Skeletal muscle cell (primary cell): ENCODE measurements at regions not wholly inside any gene's neighbourhood (a gene's known extent, or its start where the extent isn't known, plus 50 kb on each side); places are given as distances from the start of the nearest gene placed in this dataset.
"Not testable (repeated sequence)": the region's sequence is repeated elsewhere in the genome, so short reads cannot be mapped to it uniquely, and the experiment has no call there.

Experiments used
- DNase-seq: peaks from one replicate; pipeline ENCODE4 v3.0.0-alpha.2; 2010; ENCODE audit warnings: low read depth
- H3K4me3 ChIP-seq: 2 replicates; pipeline ENCODE4 v1.5.1; 2011; ENCODE audit warnings: low read depth, mild to moderate bottlenecking, control low read depth, low read length, moderate library complexity

DNA sequence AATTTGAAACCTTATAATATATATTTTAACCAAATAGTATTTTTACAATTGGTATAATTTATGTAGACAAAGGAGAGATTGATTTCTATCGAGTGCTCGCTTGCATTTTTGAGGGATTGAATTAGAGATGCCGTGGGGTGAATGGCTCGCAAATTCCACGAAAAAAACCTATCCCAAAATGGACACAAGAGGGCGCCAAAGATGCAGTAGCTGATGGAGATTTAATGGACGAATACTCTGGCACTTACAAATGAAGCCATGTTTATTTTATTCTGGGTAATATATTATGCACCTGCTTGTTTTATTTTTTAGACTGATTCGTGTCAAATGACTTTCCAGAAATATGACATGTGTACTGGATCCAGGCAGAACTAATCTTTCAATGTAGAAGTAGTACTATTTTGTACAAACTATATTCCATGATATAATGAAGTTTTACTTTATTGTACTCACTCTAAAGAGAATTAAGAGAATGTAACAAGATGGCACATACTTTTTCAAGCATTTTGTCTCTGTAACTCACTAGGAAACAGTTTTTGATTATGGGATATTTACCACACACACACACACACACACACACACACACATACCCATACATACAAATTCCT lies 505.4 kb downstream of the PLCL1 start:
- peak; percentile 4 for DNase-seq

DNA sequence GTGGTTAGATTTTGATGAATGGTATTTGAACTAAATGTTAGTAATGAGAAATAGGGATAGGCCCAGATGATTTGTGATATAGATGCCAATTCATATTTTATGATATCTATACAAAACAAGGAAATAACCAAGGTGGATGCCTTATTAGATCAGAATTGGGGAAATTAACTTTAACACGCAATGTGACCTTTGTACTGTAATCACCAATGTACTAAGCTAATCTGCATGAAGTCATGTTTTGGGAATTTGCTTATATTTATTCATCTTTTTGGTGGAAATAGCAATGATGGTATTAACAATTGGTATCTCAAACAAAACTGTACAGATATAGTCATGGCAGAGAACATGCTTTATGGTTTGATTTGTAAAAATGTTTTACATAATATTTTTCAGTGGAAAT lies 504.7 kb downstream of the PLCL1 start:
- no peak overlapping the region for H3K4me3 ChIP-seq
- DNase-seq: no peak

More for the DNA sequence above, 505.4 kb downstream of the PLCL1 start:
- no peak overlapping the region for H3K4me3 ChIP-seq

DNA sequence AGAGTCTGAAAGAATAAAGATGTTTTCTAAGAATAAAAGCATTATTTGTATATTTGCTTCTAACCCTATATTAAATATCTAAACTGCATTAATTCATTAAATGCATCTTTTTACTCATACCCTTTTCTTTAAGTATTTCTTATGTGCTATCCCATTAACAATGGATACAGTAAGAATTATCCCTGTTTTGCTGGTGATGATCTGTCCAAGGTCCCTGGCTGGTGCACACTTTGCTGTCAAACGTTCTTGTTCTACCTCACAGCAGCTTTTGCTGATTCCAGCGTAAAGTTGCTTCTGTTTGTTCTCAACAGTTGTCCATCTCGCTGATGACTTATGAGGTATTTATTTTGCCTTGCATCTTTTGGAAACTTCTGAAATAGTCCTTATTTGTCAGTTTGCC lies 504.0 kb downstream of the PLCL1 start:
- no peak overlapping the region for H3K4me3 ChIP-seq

DNA sequence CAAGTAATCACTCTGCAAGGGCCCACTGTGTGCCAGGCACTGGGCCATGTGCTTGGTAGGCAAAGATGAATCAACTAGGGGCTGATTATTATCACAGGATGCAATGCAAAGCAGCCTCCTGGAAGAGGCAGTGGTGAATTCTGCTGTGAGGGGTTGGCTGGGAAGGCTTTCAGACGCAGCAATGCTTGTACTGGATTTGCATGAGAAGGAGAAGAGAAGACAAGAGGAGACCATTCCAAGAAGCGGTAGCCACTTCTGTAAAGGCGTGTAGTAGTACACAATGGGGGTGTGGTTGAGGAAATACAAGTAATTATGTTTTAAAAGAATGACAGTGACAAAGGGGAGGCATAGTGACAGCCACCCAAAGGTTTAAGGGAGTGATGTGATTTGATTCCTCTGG lies 502.7 kb downstream of the PLCL1 start:
- no peak for DNase-seq
- H3K4me3 ChIP-seq: no peak overlapping the region

More for the DNA sequence above, 504.0 kb downstream of the PLCL1 start:
- no peak for DNase-seq

DNA sequence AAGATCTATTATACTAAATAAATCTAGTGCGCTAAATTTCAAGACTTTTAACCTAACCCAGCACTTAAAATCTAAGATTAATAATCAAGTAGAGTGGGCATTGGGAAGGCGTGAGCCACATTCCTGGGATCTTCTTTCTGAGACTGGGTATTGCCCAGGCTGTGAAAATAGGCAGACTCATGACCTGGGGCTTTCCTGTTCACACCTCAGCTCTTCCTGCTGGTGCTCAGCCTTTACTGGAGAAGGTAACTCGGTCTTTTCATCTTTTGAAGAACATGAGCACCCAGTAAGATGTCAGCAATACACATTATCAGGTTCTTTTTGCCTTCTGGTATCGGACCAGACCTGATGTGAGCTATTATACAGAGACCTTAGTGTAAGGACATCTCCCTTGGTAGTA lies 500.5 kb downstream of the PLCL1 start:
- no peak overlapping the region for H3K4me3 ChIP-seq
- DNase-seq: no peak

DNA sequence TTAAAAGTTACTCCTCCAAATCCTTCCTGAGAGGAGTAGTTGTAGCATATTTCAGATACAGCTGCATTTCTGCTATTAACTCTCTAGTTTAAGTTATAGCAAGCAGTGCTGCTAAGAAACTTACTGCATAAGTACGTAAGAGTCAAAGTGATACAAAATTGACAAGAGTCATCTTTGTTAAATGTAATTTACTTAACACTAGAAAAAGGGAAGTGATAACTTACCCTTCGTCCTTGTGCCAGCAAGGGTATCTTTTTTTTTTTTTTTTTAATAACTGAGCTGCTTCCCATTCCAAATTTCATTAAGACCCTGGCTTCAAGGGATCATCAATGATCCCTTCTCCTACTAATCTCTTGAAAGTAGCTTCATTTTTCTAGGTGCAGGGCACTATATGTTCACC lies 493.0 kb downstream of the PLCL1 start:
- H3K4me3 ChIP-seq: no peak overlapping the region
- no peak for DNase-seq

DNA sequence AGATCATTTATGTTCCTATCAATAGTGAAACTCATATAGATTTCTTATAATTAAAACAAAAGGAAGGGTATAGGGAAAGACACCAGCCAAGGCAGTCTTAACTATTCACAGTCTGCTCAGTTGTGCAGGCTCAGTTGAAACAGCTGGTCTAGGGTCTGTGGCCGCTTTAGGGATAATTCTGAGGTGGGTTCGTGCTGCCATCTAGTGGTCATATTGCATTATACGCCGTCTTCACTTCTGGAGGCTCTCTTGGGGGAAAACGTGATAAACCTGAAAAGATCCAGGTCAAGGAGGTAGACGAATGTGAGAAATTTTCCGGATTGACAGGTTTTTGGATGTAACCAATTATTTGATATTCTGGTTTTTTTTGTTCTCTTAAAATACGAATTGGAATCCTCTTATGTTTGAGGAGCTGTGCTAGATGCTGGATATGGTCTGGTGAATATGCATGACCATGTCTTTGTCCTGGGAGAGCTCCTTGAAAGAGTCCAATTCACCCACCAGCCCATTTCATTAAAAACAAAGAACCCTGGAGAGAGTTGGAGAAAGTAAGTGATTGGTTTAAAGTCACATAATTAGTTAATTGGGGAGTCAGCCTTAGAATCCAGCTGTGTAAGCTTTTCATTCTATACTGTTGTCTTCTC lies 492.4 kb downstream of the PLCL1 start:
- peak; percentile 4 for DNase-seq
- no peak overlapping the region for H3K4me3 ChIP-seq

DNA sequence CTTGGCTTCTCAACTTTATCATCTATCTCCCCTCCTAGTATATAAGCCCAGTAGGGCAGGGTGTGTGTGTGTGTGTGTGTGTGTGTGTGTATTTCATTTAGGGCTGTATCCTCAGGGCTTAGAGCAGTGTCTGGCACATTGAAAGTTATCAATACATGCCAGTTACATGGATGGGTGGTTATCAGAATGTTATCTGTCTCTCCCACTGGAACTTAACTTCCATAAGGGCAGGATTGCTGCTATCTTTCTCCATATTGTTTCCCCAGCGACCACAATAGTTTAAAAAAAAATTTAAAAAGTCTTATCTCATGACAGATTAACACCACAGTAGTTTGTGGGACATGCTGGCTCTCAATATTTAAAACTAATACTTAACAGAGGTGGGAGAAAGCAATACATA lies 488.9 kb downstream of the PLCL1 start:
- DNase-seq: no peak
- H3K4me3 ChIP-seq: no peak overlapping the region

DNA sequence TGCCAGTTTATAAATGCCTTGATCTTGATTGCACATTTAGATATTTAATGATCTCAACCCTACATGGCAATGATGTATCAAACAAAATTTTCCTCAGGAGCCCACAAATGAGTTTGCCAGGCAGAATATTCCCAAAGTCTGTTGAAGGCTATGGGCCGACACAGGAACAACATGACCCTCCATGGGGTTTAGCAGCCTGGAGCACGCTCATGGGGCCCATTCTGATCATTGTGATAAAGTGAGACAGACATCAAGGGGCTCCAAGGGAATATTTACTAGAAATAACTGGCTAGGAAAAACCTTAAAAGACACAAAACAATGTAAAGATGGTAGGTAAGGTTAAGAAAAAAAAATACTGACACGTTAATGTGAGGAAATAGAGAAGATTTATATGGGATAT lies 485.4 kb downstream of the PLCL1 start:
- DNase-seq: no peak
- H3K4me3 ChIP-seq: no peak overlapping the region

DNA sequence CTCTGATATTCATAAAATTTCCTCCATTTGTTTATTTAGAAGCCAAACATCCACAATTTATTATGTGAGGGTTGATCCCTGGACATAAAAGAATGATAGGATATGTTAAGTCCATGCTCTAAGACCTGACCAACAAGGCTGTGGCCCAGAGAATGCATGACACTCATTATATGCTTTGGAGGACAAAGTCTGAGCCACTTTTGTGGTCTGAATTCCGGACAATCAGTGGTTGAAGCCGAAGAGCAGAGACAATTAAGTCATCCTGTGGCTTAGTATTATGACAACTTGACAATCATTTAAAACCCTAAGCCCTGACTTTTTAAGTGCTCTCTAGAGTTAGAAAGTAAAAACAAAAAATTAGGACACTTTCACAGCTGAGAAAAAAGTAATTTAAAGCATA lies 483.3 kb downstream of the PLCL1 start:
- H3K4me3 ChIP-seq: no peak overlapping the region
- DNase-seq: no peak

DNA sequence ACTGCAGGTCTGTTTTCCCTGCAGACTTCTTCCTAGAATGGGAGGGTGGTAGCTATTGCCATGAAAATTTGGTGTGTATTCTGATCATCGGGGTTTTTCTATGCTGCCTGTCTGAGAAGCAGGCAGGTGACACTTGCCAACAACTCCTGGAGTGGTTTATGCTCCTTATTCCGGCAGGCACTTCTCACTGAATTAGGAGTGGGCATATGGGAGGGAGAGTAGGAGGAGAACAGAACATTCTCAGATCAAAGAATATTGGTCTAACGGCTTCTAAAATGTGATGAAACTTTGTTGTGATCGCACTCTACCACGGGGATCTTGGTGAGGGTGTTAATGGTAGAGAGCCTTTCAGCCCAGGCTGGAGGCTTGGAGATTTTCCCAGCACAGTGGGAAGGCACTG lies 480.8 kb downstream of the PLCL1 start:
- H3K4me3 ChIP-seq: no peak overlapping the region
- no peak for DNase-seq

DNA sequence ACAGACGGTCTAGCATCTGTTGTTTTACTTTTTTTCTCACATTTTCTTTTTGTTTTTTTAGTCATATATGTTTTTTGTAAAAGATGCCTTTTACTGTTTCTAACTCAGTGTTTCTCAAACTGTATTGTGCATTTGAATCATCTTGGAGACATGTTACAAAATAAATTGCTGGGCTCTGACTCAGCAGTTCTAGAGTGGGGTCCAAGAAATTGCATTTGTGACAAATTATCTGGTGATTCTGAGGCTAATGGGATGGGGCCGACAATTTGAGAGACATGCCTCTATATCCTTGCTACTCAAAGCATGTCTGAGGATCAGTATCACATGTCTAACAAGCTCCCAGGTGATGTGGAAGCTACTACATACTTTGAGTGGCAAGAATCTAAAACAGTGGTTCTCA lies 478.8 kb downstream of the PLCL1 start:
- H3K4me3 ChIP-seq: no peak overlapping the region
- peak; percentile 7 for DNase-seq

DNA sequence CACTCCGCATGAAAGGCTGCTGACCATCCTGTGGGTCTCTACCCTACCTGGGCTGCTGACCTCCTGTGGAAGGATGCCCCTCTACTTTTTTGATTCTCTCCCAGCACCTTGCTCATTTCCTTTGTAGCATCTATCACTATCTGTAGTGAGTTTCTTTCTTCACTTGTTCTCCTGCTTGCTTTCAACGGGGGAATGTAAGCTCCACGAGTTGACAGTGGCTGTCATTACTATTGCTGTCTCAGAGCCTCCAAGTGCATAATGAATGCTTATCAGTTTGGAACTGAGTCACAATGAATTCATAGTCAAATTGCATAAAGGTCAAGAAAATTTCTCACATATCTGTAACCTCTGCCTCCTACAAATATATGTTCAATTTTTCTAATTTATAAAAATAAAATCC lies 477.7 kb downstream of the PLCL1 start:
- no peak overlapping the region for H3K4me3 ChIP-seq
- DNase-seq: no peak

DNA sequence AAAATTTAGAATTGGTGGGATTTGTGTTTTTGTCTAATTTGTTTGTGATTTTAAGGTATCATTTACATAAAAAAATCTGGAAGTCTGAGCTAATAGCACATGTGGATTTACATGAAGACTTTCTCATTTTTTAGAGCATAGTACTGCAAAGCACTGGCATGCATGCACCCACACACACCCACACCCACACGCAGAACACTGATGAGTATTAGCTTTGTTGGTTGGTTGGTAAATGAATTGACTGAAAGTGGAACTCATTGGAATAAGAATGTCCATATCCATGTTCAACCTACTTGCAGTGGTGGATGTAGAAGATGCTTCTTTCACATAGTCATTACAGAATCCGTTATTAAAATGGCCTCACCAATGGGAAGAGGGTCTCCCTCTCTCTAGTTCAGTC lies 475.8 kb downstream of the PLCL1 start:
- H3K4me3 ChIP-seq: no peak overlapping the region
- DNase-seq: no peak

DNA sequence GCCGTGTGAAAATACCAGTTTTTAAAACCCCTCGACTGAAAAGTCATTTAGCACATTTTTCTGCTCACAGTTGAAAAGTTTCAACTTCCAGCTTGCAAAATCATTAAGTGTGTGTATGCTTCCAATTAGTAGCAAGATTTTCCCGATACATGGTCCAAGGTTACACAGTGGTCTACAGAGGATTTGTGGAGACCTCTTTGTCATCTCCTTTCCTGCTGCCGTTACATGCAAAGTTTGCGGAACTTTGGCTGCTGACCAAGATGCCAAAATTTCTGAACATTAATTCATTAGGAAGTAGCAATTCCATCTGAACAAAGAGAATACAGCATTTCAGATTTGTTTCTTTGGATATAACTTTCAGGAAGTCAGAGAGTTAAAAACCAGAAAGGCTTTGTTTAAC lies 474.6 kb downstream of the PLCL1 start:
- DNase-seq: no peak
- H3K4me3 ChIP-seq: no peak overlapping the region

DNA sequence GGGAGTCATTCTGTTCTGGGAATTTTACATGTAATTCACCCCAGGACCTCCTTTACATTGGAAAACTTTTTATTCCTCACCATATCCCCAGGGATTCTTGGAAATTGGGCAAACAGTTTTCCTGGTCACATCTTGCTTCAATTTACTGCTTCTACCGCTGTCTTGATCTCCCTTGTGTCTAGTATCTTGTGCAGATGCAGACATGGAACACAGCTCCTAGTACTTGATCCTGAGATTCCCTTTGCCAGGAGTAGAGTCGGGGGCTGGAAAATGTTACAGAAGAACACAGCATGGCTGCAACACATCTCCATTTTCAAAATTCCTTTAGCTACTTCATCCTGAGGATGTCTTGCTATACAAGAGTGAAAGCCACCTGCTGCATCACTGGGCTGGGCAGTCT lies 472.8 kb downstream of the PLCL1 start:
- H3K4me3 ChIP-seq: no peak overlapping the region

DNA sequence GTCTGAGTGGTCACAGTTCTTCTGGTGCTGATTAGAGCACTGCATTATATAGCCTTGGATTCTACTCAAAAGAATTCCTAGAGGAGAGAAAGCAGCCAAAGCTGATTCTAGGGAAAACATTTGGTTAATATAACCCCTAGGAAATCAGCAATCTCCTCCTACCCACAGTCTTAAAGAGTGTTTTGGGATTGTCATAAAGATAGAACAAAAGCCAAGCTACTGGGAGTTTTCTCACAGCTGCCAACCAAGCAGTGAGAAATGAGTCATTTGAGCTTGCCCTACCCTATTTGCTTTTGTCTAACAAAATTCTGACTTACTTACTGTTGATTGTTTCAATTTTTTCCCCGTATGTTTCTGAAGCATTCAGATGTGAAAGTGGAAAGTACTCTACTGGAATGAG lies 469.3 kb downstream of the PLCL1 start:
- no peak overlapping the region for H3K4me3 ChIP-seq
- DNase-seq: peak; percentile 11

More for the DNA sequence above, 472.8 kb downstream of the PLCL1 start:
- no peak for DNase-seq

DNA sequence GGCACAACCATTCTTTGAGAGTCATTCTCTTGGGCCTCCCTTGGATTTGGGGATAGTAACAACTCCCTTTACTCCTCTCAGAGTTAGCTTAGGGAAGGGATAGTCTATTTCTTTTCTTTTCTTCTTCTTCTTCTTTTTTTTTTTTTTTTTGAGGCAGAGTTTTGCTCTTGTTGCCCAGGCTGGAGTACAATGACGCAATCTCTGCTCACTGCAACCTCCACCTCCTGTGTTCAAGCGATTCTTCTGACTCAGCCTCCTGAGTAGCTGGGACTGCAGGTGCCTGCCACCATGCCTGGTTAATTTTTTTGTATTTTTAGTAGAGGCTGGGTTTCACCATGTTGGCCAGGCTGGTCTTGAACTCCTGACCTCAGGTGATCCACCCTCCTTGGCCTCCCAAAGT lies 465.8 kb downstream of the PLCL1 start:
- DNase-seq, H3K4me3 ChIP-seq: not testable (repeated sequence)

DNA sequence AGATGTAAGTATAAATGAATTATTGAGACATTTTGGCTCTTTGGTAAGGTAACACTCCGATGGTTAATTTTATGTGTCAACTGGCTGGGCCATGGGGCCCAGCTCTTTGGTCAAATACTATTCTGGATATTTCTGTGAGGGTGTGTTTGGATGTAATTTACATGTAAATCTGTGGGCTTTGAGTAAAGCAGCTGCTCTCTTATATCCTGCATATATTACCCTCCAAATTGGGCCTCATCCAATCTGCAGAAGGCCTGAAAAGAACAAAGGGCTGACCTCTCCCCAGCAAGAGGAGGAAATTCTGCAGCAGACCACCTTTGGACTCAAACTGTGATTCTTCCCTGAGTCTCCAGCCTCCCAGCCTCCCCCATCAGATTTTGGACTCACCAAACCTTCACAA lies 464.1 kb downstream of the PLCL1 start:
- DNase-seq: no peak
- no peak overlapping the region for H3K4me3 ChIP-seq

DNA sequence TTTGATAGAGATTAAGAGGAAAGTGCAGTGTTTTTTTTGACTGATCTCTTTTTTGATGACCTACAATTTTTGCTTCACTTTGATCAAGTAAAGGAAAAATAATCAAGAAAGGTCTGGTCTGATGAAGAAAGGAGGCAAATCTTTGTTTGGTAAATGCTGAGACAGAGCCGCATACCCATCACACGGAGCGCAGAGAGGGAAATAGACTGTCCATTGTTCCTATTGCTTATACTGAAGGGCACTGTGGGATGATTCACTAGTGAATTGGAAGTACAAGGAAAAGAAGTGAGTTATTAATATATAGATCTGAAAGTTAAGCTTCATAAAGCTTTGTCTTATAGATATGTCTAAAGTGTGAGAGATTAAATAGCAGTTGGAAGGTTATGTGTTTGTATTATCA lies 455.1 kb downstream of the PLCL1 start:
- DNase-seq: no peak

DNA sequence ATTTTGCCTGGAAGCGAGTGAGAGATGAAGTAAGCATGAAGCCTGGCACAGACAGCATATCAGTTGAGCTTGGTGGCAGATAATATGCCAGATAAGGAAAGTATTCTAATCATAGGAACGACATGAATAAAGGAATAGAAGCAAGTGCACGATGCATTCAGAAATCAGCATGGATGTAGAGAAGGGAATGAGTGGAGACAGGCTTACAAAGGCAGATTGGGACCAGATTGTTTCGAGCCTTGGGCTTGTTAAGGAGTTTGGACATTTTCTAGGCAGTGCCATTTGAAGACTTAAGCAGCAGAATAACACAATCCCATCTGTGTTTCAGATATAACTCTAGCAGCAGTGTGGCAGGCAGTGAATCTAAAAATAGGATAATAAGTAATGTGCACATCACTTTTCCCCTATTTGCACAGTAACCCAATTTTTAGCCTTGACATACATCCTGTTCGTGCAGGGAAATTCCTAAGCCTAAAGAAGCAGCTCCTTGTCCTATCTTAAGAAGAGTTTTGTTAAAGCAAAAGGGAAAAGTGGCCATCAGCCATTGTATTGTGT lies 450.2 kb downstream of the PLCL1 start:
- DNase-seq: no peak
- H3K4me3 ChIP-seq: no peak overlapping the region

More for the DNA sequence above, 455.1 kb downstream of the PLCL1 start:
- no peak overlapping the region for H3K4me3 ChIP-seq
